ENCODE measurements at regions not wholly inside any gene's neighbourhood (a gene's known extent, or its start where the extent isn't known, plus 50 kb on each side); places are given as distances from the start of the nearest gene placed in this dataset.

GRCh38 chr21:35156293-35157278, 107.5 kb upstream of the RUNX1 start:
- 50% methylated on average over 4 of the region's 4 CpGs for WGBS (ENCODE audit: insufficient coverage, low coverage, low lambda C conversion rate, missing lambda C conversion rate)
- H3K27ac ChIP-seq, result no peak overlapping the region

GRCh38 chr21:35154788-35155187, 105.7 kb upstream of the RUNX1 start:
- H3K27ac ChIP-seq, result no peak overlapping the region
- H3K36me3 ChIP-seq, result no peaks in the 10 kb centered on the region
- TF ChIP-seq POLR2A (IDR thresholded peaks at IDR 0.05), result no peak
- TF ChIP-seq CTCF (IDR thresholded peaks at IDR 0.05), result no peak
- no peak for ATAC-seq
- peaks cover 0 to 9% (median 0%) of the 10 kb centered on the region in 4 donors for H3K4me1 ChIP-seq
- H3K9me3 ChIP-seq, result no peaks in the 10 kb centered on the region
- H3K27me3 ChIP-seq, result no peaks in the 10 kb centered on the region
- intact Hi-C loops (cut with DNase I), result no loop called here
- no peak for DNase-seq
- no peak overlapping the region for H3K4me3 ChIP-seq
- 76% methylated on average over 4 of the region's 6 CpGs for WGBS (ENCODE audit: insufficient coverage, low coverage, low lambda C conversion rate, missing lambda C conversion rate)

More at GRCh38 chr21:35156293-35157278, 107.5 kb upstream of the RUNX1 start:
- ATAC-seq, result peak in 3 of 4 donors; percentile 50 to 59 (median 53)
- TF ChIP-seq CTCF (IDR thresholded peaks at IDR 0.05), result no peak
- no peak for TF ChIP-seq POLR2A (IDR thresholded peaks at IDR 0.05)
- H3K4me1 ChIP-seq, result peaks cover 0 to 9% (median 0%) of the 10 kb centered on the region in 4 donors
- no peak for DNase-seq
- no peaks in the 10 kb centered on the region for H3K9me3 ChIP-seq
- no peaks in the 10 kb centered on the region for H3K36me3 ChIP-seq
- intact Hi-C loops (cut with DNase I), result no loop called here
- no peaks in the 10 kb centered on the region for H3K27me3 ChIP-seq
- H3K4me3 ChIP-seq, result no peak overlapping the region

GRCh38 chr21:35153671-35154070, 104.6 kb upstream of the RUNX1 start:
- intact Hi-C loops (cut with DNase I), result no loop called here

GRCh38 chr21:35150562-35151226, 101.6 kb upstream of the RUNX1 start:
- TF ChIP-seq POLR2A (IDR thresholded peaks at IDR 0.05) (no peak), CTCF (IDR thresholded peaks at IDR 0.05) (no peak)
- Histone ChIP-seq H3K4me3 (no peak overlapping the region), H3K36me3 (no peaks in the 10 kb centered on the region), H3K27me3 (no peaks in the 10 kb centered on the region), H3K27ac (no peak overlapping the region), H3K9me3 (no peaks in the 10 kb centered on the region), H3K4me1 (no peaks in the 10 kb centered on the region)
- no peak for DNase-seq
- no peak for ATAC-seq
- 52% methylated on average over 2 of the region's 2 CpGs for WGBS (ENCODE audit: insufficient coverage, low coverage, low lambda C conversion rate, missing lambda C conversion rate)
- intact Hi-C loops (cut with DNase I), result no loop called here

More at GRCh38 chr21:35153671-35154070, 104.6 kb upstream of the RUNX1 start:
- no peak overlapping the region for H3K4me3 ChIP-seq
- no peaks in the 10 kb centered on the region for H3K9me3 ChIP-seq
- H3K36me3 ChIP-seq, result no peaks in the 10 kb centered on the region
- H3K27ac ChIP-seq, result no peak overlapping the region
- H3K27me3 ChIP-seq, result no peaks in the 10 kb centered on the region
- no peak for ATAC-seq
- H3K4me1 ChIP-seq, result peaks cover 0 to 9% (median 0%) of the 10 kb centered on the region in 4 donors
- 54% methylated on average over 5 of the region's 5 CpGs for WGBS (ENCODE audit: insufficient coverage, low coverage, low lambda C conversion rate, missing lambda C conversion rate)
- DNase-seq, result no peak
- no peak for TF ChIP-seq POLR2A (IDR thresholded peaks at IDR 0.05)
- no peak for TF ChIP-seq CTCF (IDR thresholded peaks at IDR 0.05)
